A549 (cell line): ENCODE measurements at regions not wholly inside any gene's neighbourhood (a gene's known extent, or its start where the extent isn't known, plus 50 kb on each side); places are given as distances from the start of the nearest gene placed in this dataset.

Source experiments
- CTCF ChIP-seq: fragments of >200 bp; sonication (Bioruptor Twin); formaldehyde crosslinking; IDR thresholded peaks from 3 replicates; pipeline ENCODE4 v1.5.1; 2016
- E2F6 ChIP-seq: IDR thresholded peaks from 2 replicates; pipeline ENCODE4 v1.6.1; 2012; ENCODE audit warnings: low read depth, borderline replicate concordance
- FOSL2 ChIP-seq, 2 experiments: fragments of 450-650 bp in 1 of 2; fragments of >200 bp in 1 of 2; sonication (Bioruptor Twin) in 1 of 2; formaldehyde crosslinking; IDR thresholded peaks; 2 replicates each; pipeline versions ENCODE4 v1.5.0 to v1.6.1; 2016 to 2020; ENCODE audit warnings: mild to moderate bottlenecking in 1 of 2, moderate library complexity in 1 of 2
- HDAC2 ChIP-seq: fragments of 200-600 bp; sonication (generic); IDR thresholded peaks from 2 replicates; pipeline ENCODE4 v1.6.1; 2016
- KDM5A ChIP-seq: fragments of 200-600 bp; sonication (generic); IDR thresholded peaks from 2 replicates; pipeline ENCODE4 v1.6.1; 2016; ENCODE audit warnings: antibody characterized with exemption, mild to moderate bottlenecking
- PBX3 ChIP-seq: IDR thresholded peaks from 2 replicates; pipeline ENCODE4 v1.6.1; 2012
- RAD21 ChIP-seq, 2 experiments: fragments of >200 bp in 1 of 2; sonication (Bioruptor Twin) in 1 of 2; formaldehyde crosslinking in 1 of 2; IDR thresholded peaks in 1 of 2; conservative IDR thresholded peaks in 1 of 2; 2 replicates in 1 of 2; 3 replicates in 1 of 2; pipeline ENCODE4 v1.6.1; 2012 to 2018; ENCODE audit warnings: inconsistent platforms in 1 of 2
- REST ChIP-seq: fragments of 200-600 bp; sonication (generic); IDR thresholded peaks from 2 replicates; pipeline ENCODE4 v1.6.1; 2016; ENCODE audit warnings: antibody characterized with exemption, mild to moderate bottlenecking, moderate library complexity
- RNF2 ChIP-seq: fragments of 200-600 bp; sonication (generic); IDR thresholded peaks from 2 replicates; pipeline ENCODE4 v1.6.1; 2016; ENCODE audit warnings: low read depth, mild to moderate bottlenecking, antibody characterized with exemption, moderate library complexity, borderline replicate concordance

- TF ChIP-seq RAD21 (conservative IDR thresholded peaks at IDR 0.05 in 1 of 2, IDR thresholded peaks at IDR 0.05 in 1 of 2) (no peak), KDM5A (no peak), E2F6 (no peak), PBX3 (no peak), CTCF (no peak), RNF2 (no peak), FOSL2 (IDR thresholded peaks at IDR 0.05) (no peak), FOSL2 (CRISPR knock-in tag; IDR thresholded peaks at IDR 0.05) (no peak), HDAC2 (no peak), REST (no peak)
These were observed 599.1 kb upstream of the CLINT1 start for GRCh38 chr5:158458086-158458485.
